Cardiac fibroblast (primary cell): ENCODE measurements at regions not wholly inside any gene's neighbourhood (a gene's known extent, or its start where the extent isn't known, plus 50 kb on each side); places are given as distances from the start of the nearest gene placed in this dataset.
"Not testable (repeated sequence)": the region's sequence is repeated elsewhere in the genome, so short reads cannot be mapped to it uniquely, and the experiment has no call there.

ENCODE experiments used
- DNase-seq, 2 donors: peaks; one replicate each; pipeline versions ENCODE4 v3.0.0 to v3.0.0-alpha.2; 2010; ENCODE audit warnings: low read depth in 2 of 2
- H3K4me3 ChIP-seq, 2 donors: replicated peaks in 1 of 2; 1 replicate in 1 of 2; 2 replicates in 1 of 2; pipeline ENCODE4 v1.5.1; 2011; ENCODE audit warnings: low read depth in 2 of 2, low read length in 2 of 2, mild to moderate bottlenecking in 2 of 2, moderate library complexity in 1 of 2
- TF ChIP-seq, protein P1 (sequence below): IDR thresholded peaks from one replicate; pipeline ENCODE4 v1.5.1; 2011; ENCODE audit warnings: low read depth, mild to moderate bottlenecking, low read length, inconsistent platforms

- H3K4me3 ChIP-seq = no peak overlapping the region
- TF ChIP-seq, protein P1, sequence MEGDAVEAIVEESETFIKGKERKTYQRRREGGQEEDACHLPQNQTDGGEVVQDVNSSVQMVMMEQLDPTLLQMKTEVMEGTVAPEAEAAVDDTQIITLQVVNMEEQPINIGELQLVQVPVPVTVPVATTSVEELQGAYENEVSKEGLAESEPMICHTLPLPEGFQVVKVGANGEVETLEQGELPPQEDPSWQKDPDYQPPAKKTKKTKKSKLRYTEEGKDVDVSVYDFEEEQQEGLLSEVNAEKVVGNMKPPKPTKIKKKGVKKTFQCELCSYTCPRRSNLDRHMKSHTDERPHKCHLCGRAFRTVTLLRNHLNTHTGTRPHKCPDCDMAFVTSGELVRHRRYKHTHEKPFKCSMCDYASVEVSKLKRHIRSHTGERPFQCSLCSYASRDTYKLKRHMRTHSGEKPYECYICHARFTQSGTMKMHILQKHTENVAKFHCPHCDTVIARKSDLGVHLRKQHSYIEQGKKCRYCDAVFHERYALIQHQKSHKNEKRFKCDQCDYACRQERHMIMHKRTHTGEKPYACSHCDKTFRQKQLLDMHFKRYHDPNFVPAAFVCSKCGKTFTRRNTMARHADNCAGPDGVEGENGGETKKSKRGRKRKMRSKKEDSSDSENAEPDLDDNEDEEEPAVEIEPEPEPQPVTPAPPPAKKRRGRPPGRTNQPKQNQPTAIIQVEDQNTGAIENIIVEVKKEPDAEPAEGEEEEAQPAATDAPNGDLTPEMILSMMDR = no peak
- no peak for DNase-seq
These were observed 69.2 kb downstream of the MATN1 start for GRCh38 chr1:30654188-30654587.

DNA sequence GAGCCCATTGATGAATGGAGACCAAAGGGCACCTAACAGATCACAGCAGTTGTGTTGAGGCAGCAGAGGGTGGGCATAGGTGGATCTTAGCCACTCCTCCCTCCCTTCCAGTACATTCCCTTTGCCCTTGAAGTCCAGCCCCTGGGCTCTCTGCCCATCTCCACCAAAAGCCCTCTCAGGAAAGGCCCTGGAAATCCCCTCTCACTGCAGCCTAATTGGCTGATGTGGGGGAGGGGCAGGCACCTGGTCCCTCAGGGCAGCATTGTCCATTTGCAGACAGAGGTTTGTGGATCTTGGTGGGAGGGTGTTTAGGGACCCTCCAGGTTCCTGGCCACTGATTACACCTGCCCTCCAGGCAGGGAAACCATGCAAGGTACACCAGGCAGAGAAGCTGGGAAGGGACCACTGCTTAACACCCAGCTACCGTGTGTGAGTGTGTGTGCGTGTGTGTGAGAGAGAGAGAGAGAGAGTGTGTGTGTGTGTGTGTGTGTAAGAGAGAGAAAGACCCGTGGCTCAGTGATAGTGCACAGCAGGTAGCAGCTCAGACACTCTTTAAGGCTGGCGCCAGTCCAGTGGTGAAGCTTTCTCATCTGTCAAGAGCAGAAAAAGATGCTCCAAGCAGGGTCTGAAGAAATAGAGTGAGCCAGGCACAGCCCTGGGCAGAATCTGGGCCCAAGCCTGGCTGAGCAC, 71.1 kb downstream of the MATN1 start:
- DNase-seq = no peak
- H3K4me3 ChIP-seq = no peak overlapping the region
- TF ChIP-seq, protein P1 = no peak

DNA sequence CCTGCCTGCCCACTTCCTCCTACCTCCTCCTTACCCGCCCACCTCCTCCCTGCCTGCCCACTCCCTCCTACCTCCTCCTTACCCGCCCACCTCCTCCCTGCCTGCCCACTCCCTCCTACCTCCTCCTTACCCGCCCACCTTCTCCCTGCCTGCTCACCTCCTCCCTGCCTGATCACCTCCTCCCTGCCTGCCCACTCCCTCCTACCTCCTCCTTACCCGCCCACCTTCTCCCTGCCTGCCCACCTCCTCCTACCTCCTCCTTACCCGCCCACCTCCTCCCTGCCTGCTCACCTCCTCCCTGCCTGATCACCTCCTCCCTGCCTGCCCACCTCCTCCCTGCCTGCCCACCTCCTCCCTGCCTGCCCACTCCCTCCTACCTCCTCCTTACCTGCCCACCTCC, 72.0 kb downstream of the MATN1 start:
- H3K4me3 ChIP-seq, DNase-seq: not testable (repeated sequence)

- TF ChIP-seq, protein P1 = no peak
- no peak for DNase-seq
- no peak overlapping the region for H3K4me3 ChIP-seq
These were observed 72.4 kb downstream of the MATN1 start for GRCh38 chr1:30650968-30651320.

- no peak for DNase-seq
- H3K4me3 ChIP-seq = no peak overlapping the region
- TF ChIP-seq, protein P1 = no peak
These were observed 73.1 kb downstream of the MATN1 start for GRCh38 chr1:30650038-30650967.

DNA sequence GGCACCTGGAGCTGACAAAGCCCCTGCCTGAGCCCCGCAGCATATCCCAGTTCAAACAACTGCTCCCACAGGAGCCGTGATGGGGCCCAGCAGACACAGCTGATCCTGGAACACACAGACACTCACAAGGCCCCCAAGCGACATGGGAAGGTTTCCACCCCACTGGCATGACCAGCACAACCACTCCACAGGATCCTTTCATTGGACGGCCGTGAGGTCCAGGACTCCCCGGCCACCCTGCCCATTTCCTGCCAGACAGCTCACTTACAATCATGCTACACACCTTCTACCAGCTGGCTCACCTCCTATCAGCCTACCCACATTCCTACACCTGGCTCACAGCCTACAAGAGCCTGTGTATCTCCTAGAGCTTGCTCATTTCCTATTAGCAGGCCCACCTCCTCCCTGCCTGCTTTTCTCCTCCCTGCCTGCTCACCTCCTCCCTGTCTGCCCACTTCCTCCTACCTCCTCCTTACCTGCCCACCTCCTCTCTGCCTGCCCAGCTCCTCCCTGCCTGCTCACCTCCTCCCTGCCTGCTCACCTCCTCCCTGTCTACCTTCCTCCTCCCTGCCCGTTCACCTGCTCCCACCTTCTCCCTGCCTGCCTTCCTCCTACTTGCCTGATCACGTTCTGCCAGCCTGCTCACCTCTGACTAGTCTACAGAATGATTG, 73.9 kb downstream of the MATN1 start:
- no peak overlapping the region for H3K4me3 ChIP-seq
- TF ChIP-seq, protein P1 = no peak
- no peak for DNase-seq

DNA sequence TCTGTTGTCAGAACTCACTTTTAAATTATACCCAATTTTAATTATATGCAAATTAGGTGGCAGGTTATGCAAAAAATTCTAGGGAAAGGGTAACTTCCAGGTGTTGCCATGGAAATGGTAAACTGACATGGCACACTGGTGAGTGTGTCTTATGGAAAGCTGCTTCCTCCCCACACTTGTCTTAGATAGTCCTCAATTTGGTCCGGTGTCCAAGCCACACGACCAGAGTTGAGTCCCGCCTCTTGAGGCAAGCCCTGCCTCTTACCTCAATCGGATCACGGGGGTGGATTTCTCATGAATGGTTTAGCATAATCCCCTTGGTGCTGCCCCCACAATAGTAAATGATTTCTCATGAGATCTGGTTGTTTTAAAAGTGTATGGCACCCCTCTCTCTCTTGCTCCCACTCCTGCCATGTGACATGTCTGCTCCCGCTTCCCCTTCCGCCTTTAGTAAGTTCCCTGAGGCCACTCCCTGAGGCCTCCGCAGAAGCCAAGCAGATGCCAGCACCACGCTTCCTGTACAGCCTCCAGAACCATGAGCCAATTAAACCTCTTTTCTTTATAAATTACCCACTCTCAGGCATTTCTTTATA, 74.9 kb downstream of the MATN1 start:
- DNase-seq = no peak
- TF ChIP-seq, protein P1 = no peak
- no peak overlapping the region for H3K4me3 ChIP-seq
